CD4-positive, alpha-beta T cell treated with Interleukin-2 at 100 ng/mL for 4 hours (primary cell): ENCODE measurements at regions not wholly inside any gene's neighbourhood (a gene's known extent, or its start where the extent isn't known, plus 50 kb on each side); places are given as distances from the start of the nearest gene placed in this dataset.
"Not testable (repeated sequence)": the region's sequence is repeated elsewhere in the genome, so short reads cannot be mapped to it uniquely, and the experiment has no call there.

Source experiments
- DNase-seq: peaks from one replicate; pipeline ENCODE4 v3.0.0-alpha.2; 2020; ENCODE audit warnings: low spot score

DNA sequence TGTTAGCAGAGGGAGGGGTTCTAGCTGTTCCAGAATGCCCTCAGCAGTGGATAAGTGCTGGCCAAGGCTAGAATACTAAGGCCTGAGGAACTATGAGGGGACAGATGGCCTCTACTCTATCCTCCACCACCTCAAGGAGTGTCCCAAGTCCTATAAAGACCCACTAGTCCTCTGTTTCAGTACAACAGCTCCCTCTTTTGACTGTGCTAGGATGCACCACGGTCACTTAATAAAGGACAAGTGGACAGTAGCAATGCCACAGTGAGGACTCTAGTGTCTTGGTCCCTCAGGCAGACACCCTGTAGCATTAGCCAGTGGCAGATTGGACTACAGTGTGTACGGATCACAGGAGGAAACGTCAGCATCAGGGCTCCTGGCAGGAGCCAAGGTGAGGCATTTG is 171.8 kb upstream of the PROK2 start:
- no peak for DNase-seq

DNA sequence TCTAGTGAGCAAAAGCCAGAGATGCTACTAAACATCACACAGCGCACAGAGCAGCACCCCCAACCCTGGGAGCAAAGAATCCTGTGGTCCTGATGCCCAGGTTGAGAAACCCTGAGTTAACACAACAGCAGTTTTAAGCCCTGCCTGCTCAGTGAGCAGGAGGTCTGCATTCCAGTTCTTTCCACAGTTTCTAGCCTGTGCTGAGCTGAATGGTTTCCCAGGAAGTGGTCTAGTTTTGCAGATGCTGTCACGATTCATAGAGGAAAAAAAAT is 171.1 kb upstream of the PROK2 start:
- DNase-seq, result no peak

DNA sequence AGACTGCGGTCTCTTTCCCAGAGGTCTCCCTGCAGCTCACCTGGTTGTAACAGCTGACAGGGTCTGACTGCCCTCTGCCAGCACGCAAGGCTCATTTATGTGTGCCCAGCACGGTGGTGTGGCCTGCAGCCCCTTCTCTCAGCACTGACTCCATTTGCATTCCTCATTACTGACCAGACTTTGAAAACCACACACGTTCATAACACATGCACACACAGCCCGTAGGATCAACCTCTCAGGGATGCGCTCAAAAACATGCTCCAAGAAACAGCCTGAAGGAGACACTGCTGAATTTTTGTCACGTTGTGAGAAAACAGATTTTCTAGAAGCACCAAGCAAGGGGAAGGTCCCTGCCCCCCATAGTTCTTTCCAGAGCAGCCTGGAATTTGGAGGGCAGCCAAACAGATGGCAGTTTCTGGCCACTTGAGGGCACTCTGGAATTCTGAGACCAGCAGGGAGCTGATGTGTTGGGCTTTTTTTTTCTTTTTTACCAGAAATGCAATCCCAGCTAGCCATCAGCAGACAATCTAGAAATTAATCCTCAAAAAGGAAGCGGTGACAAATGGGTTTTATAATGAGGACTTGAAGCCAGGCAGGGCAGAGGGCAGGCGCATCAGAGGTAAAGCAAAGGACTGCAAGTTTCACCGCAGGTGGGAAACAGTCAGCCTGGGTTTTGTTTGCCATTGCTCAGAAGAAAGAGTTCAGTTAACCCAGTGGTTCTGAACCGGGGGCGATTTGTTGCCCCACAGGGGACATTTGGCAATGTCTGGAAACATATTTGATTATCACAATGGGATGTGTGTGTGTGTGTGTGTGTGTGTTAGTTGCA is 170.5 kb upstream of the PROK2 start:
- DNase-seq, result no peak

DNA sequence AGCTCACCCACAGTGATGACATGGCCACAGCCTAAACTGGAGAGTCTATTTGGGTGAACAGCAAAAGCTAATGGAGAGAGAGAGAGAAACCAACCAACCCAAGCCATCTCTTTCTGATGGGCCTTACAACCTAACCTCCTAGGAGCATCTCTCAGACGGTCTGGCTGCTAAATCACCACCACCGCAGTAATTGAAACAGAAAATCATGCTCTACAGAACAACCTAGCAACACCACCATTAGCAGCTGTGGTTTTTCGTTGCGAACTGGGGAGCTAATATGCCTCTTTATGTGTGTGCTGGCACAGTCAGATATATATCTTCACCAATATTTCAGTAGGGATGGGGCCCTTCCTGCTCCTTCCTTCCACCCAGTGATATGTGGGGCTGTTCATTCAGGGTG is 166.9 kb upstream of the PROK2 start:
- no peak for DNase-seq

DNA sequence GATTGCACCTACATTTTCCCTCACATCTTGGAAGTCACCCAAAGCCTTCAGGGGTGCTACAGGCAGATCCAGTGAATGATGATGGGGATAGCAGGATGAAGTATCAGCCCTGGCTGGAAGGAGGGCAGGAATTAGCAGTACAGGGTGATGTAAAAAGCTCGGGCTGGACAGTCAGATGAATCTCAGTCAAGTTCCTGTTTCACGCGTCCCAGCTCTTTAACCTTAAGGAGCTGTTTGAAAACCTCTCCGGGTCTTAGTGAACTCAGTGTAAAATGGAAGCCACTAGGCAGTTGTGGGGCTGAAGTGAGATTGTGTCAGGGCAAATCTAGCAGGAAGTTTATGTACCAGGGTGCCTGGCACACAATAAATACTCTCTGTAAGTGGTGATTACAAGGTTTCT is 166.4 kb upstream of the PROK2 start:
- no peak for DNase-seq

DNA sequence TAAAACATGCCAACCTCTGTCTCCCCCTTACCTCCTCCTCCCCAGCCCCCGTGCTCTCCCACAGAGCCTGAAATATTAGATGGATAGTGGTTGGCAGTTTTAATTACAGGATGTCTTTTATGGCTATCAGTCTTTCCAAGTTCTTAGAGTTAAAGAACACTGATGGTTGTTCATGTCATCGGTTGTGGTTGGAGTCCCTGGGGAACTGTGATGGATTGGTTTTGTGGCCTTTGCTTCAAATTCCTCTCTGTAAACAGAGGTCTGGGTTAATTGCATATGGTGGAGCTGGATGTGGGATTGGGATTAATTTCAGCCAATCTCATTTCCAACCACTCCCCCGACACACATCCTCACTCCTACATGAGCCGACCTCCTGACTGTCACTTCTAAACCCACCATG is 164.5 kb upstream of the PROK2 start:
- no peak for DNase-seq

DNA sequence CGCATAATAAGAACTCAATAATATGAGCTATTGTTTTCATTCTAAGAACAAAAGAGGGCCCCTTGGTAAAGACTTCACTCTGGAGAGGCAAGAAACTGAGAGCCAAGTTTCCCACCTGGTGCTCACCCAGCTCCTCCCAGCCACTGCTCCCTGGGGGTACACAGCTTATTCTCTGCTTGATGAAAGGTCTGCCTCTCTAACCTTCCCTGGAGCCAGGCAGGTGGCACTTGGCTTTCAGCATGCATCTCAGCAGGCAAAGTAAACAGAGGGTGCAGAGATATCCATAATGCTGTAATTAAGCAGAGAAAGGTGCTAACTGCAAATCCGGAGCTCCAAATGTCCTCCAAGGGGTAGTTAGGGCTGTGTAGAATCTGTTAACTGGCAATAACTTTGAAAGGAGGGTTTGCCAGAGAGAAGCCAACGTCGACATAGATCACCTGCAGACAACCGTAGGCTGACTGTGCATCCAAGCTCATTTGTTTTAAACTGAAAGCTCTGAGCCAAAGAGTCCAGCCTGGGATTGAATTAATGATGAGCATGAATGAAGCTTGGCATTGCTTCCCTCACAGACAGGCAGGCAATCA is 159.6 kb upstream of the PROK2 start:
- no peak for DNase-seq

DNA sequence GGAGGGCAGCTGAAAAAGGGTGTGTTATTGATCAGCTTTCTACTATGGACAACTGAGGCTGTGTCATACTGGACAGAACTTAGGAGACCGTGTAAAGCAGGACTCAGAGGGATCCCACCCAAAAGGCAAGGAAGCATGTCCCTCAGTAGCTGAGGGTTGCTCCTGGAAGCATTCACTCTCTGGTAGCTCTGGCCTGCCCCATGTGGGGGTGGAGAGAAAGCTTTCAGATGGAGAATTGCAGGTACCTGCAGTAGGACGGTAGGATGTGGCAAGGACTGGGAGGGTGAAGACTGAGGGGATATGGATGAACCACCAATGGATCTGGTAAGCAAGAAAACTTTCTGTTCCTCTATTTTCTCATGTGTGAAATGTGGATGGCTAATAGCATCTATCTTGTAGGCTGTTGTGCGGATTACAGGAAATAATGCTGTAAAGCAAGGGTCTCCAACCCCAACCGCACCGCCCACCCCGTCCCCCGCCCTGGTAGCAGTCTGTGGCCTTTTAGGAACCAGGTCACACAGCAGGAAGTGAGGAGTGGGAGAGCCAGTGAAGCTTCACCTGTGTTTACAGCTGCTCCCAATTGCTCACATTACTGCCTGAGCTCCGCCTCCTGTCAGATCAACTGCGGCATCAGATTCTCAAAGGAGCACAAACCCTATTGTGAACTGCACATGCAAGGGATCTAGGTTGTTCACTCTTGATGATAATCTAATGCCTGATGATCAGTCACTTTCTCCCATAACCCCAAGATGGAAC is 157.7 kb upstream of the PROK2 start:
- DNase-seq, result no peak

DNA sequence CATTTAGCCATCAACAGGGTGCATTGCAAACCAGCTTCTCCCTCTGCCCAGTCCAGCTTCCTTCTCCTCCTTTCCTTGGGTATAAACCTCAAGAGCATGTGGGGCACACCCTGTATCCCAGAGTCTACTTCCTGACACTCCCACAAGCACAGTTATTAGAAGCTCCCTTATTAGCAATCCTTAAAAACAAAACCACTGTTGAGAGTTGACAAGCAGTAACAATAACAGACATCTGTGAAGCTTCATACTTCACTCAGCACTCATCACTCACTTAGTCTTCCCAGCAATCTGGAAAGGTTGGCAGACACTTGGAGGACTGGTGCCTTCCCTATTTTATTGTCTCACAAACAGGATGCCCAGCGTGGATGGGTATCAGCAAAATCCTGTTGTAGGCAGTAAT is 155.5 kb upstream of the PROK2 start:
- DNase-seq, result no peak

DNA sequence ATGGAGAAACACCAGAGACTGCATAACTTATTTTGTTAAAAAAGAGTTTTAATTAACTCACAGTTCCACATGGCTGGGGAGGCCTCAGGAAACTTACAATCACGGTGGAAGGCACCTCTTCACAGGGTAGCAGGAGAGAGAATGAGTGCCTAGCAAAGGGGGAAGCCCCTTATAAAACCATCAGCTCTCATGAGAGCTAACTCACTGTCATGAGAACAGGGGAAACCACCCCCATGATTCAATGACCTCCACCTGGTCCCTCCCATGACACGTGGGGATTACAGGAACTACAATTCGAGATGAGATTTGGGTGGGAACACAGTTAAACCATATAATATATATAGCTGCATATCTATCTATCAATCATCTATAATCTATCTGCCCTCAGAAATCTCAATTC is 153.1 kb upstream of the PROK2 start:
- DNase-seq, result not testable (repeated sequence)

DNA sequence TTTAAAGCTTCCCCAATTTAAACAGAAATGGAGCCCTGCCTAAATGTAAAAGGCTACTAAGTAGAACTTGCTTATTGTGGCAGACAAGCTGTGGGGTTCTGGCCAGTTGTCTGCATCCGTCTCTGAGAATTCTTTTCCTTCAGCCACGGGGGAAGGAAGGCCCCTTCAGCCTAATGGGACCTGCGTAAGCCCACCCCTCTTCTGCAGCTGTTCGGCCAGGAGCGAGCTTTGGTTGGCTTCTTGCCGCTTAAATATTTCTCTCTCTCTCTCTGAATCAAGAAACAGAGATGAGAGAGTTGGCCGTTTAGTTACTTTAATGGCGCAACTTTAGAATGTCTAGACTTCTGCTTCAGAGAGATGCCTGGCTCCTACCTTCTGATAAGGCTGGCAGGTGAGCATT is 151.7 kb upstream of the PROK2 start:
- DNase-seq, result no peak

DNA sequence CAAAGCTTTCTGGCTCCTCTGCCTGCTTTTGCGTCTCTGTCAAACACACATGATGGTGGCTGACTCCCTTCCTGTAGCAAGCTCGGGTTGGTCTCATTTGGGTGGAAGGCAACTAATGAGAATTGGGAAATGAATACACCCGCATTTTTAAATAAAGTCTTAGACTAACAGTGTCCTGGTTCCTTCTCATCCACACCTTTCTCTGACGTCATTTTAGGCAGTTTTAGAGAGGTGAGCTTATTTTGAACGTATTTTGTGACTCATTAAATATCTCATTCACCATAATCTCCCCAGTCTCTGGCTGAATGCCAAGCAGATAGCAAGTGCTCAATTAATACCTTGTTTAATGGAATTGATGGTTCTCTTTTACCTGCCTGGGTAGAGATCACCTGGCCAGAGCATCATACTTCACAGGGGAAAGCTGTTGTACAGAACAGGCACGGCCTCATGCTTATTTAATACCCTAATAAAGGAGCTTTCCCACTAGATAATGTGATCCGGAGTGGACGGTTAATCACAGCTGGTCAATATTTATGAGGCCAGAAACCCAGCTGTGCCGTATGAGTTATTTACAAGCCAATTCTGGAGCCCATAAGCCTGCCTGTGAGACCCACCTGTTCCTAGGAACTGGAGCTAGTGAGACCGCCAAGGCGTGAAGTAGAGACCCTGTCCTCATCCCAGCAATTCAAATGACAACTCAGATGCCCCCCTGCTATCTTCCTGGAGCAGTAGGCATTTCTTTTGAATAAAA is 149.7 kb upstream of the PROK2 start:
- no peak for DNase-seq

DNA sequence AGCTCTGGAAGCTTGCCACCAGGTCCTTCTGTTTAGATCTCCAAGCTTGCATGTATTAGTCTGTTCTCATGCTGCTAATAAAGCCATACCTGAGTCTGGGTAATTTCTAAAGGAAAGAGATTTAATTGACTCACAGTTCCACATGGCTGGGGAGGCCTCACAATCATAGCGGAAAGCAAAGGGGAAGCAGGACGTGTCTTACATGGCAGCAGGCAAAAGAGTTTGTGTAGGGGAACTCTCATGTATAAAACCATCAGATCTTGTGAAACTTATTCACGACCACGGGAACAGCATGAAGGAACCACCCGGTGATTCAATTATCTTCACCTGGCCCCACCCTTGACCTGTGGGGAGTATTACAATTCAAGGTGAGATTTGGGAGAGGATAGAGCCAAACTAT is 147.0 kb upstream of the PROK2 start:
- DNase-seq, result no peak

DNA sequence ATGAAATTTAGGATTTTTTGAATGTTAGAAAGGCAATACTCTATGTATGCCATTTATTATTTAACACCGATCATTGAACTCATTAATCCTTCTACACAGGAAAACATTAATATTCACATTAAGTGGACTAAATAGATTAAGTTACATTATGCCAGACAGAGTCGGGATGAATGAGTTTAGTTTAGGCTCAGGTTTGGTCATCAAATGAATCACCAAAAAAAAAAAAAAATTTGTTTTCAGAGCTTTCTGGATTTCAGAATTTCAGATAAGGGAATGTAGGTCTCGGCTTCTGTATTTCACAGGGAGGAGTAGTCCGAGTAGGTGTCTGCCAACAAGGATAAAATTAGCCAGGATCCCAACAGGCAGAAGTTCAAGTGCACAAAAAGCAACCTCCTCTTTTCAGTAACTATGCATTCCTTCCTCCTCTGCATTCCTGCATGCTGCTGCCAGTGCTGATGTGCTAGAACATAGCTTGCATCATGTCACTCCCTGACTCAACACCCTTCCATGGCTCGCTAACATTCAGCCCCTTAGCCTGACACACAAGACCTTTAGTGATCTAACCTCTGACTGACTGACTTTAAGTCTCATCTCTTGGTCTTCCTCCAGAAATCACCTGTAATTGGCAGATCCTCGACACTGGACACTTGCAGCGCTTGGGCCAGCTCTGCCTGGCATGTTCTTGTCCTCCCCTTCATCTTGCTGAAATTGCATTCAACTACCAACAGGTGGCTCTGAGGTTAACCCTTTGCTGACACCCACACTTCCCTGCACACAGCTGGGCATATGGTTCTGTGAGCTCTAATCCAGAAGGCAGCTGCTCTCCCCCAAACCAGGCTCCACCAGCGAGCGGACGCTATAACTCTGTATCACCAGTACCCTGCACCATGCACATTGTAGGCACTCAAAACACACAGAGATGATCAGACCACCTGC is 145.4 kb upstream of the PROK2 start:
- DNase-seq, result no peak

DNA sequence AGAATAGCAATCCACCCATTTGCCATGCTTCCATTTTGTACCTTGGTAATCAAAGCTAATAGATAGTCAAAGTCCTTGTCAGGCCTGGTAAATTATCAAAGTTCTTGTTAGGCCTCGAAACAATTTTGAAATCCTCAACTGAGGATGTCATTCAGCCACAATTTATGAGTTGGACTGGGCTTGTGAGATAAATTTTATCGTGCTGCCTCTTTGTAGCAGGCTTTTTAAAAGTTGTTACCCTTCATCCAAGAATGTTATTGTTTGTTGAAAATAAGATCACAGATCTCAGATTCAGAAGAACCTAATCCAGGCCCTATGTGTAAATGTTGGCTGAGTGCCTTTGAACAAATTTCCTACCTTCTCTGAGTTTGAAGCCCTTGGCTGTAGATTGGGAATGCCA is 143.3 kb upstream of the PROK2 start:
- DNase-seq, result no peak

DNA sequence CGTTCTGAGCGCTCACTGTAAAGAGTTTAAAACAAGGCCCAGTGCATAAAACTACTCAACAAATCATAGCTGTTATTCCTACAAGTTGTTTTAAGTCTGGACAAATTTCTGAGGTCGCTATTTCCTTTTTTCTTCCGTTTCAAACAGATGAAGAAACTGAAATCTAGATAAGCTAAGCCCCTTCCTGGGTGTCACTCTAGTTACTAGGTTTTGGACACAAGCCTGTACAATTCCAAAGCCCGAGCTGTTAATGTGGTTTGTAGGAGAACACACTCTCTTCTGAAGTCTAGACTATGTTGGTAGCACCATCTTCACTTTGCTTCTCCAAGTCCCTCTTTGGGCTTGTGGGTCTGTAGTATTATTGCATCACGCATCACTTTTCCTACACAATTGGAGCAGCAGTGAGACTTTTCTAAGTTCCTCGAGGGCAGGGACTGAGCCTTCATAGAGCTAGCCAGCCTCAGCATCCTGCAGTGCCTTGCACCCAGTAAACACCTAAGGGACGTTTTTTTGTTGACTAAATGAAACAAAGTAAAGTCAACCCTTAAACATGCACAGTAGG is 142.6 kb upstream of the PROK2 start:
- no peak for DNase-seq

DNA sequence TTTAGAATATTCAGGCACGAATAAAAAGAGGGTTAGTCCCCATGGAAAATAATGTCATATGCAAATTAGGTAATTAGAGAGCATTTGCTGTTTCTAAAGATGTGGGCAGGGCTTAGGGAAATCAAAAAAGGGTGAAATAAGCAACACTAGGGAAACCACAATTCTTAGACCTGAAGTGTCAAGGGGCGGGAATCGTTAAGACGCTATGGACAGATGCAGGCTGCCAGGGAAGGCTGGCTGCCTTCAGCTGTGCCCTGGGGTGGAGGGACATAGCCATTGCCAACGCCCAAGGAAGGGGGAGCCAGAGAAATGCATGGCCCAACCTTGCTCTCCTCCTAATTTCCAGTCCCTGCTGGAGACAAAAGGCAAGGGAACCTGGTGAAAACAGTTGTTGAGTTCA is 141.7 kb upstream of the PROK2 start:
- DNase-seq, result no peak

DNA sequence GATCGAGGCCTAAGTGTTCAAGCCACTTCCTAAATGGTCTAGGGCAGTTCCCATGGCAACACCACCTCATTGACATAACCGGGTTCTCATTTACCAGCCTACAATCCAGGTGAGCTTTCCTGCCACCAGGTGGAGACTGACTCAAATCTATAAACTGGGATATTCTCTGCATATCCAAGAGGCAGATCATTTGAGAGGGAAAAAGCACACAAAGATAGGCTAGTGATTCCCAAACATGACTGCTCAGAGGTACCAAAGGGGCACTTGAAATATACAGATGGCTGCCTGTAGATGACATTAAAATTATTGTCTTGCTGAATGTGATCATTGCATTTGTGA is 141.3 kb upstream of the PROK2 start:
- no peak for DNase-seq

DNA sequence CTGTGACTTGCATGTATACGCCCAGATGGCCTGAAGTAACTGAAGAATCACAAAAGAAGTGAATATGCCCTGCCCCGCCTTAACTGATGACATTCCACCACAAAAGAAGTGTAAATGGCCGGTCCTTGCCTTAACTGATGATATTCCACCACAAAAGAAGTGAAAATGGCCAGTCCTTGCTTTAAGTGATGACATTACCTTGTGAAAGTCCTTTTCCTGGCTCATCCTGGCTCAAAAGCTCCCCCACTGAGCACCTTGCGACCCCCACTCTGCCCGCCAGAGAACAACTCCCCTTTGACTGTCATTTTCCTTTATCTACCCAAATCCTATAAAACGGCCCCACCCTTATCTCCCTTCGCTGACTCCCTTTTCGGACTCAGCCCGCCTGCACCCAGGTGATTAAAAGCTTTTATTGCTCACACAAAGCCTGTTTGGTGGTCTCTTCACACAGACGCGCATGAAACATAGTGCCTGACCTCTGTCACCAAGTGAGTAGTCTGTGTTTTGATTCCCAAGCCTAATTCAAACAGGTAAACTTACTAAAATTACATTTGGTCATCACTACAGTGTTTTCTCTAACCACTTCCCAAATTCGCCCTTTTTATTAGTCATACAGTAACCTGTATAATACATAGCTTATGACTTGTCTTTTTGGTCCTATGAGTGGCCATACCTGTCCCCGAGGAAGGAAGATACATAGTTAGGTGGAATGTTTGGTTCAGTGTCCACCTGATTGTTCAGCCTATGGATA is 140.7 kb upstream of the PROK2 start:
- not testable (repeated sequence) for DNase-seq

DNA sequence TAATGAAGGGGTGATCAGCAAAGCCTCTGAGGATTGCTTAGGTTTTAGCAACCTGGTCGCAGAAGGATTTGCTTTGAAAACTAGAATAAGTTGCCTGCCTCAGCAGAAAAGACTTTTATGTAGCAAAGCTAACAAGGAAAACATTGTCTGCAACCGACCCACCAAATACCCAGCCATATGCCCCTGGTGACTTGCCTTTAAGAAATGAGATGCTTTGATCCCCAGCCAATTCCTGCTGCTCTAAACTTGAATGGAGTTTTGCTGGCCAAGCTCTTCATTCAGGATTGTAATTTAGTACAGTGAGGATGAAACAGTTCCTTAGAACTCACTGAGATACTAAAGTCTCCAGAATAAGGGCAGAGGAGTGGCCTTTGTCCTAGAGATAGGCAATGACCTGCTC is 139.8 kb upstream of the PROK2 start:
- no peak for DNase-seq

DNA sequence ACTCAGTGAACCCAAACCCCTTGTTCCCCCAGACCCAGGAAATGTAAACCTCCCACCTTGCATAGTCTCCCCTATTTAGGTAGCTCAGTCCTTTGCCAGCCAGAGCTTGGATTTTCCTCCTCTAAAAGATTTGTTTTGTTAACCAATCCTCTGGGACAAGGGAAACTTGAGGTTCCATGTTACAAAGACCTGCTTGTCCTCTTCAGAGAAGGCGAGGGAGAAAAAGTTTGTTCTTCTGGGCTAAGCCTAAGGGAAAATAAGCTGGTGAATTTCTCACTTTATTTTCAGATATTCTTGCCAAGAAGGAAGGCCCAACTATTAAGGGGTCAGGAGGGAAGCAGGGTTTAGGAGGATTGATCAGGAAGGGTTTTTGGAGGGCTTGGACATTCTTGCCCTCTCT is 136.1 kb upstream of the PROK2 start:
- DNase-seq, result no peak
